ENCODE measurements at regions not wholly inside any gene's neighbourhood (a gene's known extent, or its start where the extent isn't known, plus 50 kb on each side); places are given as distances from the start of the nearest gene placed in this dataset.
"Not testable (repeated sequence)": the region's sequence is repeated elsewhere in the genome, so short reads cannot be mapped to it uniquely, and the experiment has no call there.

GRCh38 chrX:27276751-27277150 is 186.4 kb downstream of the PPP4R3C start:
- no peaks in the 10 kb centered on the region for H3K9me3 ChIP-seq
- ATAC-seq (no peak), DNase-seq (no peak)
- H3K27ac ChIP-seq: no peak overlapping the region
- no peaks in the 10 kb centered on the region for H3K36me3 ChIP-seq
- no peaks in the 10 kb centered on the region for H3K27me3 ChIP-seq (ENCODE audit: low read depth)
- intact Hi-C loops (cut with DNase I): no loop called here
- no peaks in the 10 kb centered on the region for H3K4me1 ChIP-seq
- no peak overlapping the region for H3K4me3 ChIP-seq
- TF ChIP-seq CTCF (IDR thresholded peaks at IDR 0.05): no peak

- no peaks in the 10 kb centered on the region for H3K4me1 ChIP-seq
- DNase-seq (no peak), ATAC-seq (no peak)
- H3K27me3 ChIP-seq (ENCODE audit: low read depth): no peaks in the 10 kb centered on the region
- H3K4me3 ChIP-seq: no peak overlapping the region
- H3K9me3 ChIP-seq: no peaks in the 10 kb centered on the region
- H3K27ac ChIP-seq: no peak overlapping the region
- TF ChIP-seq CTCF (IDR thresholded peaks at IDR 0.05): no peak
- no peaks in the 10 kb centered on the region for H3K36me3 ChIP-seq
- intact Hi-C loops (cut with DNase I): no loop called here
Measured at GRCh38 chrX:27254656-27255055, 208.5 kb downstream of the PPP4R3C start.

- intact Hi-C loops (cut with DNase I): no loop called here
- H3K27me3 ChIP-seq (ENCODE audit: low read depth): no peaks in the 10 kb centered on the region
- no peaks in the 10 kb centered on the region for H3K36me3 ChIP-seq
- no peak overlapping the region for H3K27ac ChIP-seq
- TF ChIP-seq CTCF (IDR thresholded peaks at IDR 0.05): no peak
- no peak for DNase-seq
- no peaks in the 10 kb centered on the region for H3K9me3 ChIP-seq
- no peaks in the 10 kb centered on the region for H3K4me1 ChIP-seq
- ATAC-seq: no peak
- no peak overlapping the region for H3K4me3 ChIP-seq
Measured at GRCh38 chrX:27251369-27251768, 211.8 kb downstream of the PPP4R3C start.

- Histone ChIP-seq H3K27ac (no peak overlapping the region), H3K4me3 (no peak overlapping the region), H3K4me1 (no peaks in the 10 kb centered on the region), H3K9me3 (no peaks in the 10 kb centered on the region), H3K36me3 (no peaks in the 10 kb centered on the region), H3K27me3 (ENCODE audit: low read depth) (no peaks in the 10 kb centered on the region)
- ATAC-seq: no peak
- no peak for DNase-seq
- intact Hi-C loops (cut with DNase I): no loop called here
- no peak for TF ChIP-seq CTCF (IDR thresholded peaks at IDR 0.05)
Measured at GRCh38 chrX:27242581-27242980, 220.6 kb downstream of the PPP4R3C start.

GRCh38 chrX:27241981-27242380 is 221.2 kb downstream of the PPP4R3C start:
- Histone ChIP-seq H3K27me3 (ENCODE audit: low read depth) (no peaks in the 10 kb centered on the region), H3K9me3 (no peaks in the 10 kb centered on the region), H3K4me1 (no peaks in the 10 kb centered on the region), H3K36me3 (no peaks in the 10 kb centered on the region), H3K27ac (no peak overlapping the region), H3K4me3 (no peak overlapping the region)
- no peak for ATAC-seq
- intact Hi-C loops (cut with DNase I): no loop called here
- DNase-seq: no peak
- no peak for TF ChIP-seq CTCF (IDR thresholded peaks at IDR 0.05)

GRCh38 chrX:27240042-27240441 is 223.1 kb downstream of the PPP4R3C start:
- H3K4me1 ChIP-seq; H3K9me3 ChIP-seq; ATAC-seq; H3K27me3 ChIP-seq (ENCODE audit: low read depth); H3K4me3 ChIP-seq; H3K27ac ChIP-seq; DNase-seq; intact Hi-C loops (cut with DNase I); H3K36me3 ChIP-seq: not testable (repeated sequence)

Data from lower lobe of right lung (tissue), 2 donors.